ENCODE measurements at regions not wholly inside any gene's neighbourhood (a gene's known extent, or its start where the extent isn't known, plus 50 kb on each side); places are given as distances from the start of the nearest gene placed in this dataset.

DNA sequence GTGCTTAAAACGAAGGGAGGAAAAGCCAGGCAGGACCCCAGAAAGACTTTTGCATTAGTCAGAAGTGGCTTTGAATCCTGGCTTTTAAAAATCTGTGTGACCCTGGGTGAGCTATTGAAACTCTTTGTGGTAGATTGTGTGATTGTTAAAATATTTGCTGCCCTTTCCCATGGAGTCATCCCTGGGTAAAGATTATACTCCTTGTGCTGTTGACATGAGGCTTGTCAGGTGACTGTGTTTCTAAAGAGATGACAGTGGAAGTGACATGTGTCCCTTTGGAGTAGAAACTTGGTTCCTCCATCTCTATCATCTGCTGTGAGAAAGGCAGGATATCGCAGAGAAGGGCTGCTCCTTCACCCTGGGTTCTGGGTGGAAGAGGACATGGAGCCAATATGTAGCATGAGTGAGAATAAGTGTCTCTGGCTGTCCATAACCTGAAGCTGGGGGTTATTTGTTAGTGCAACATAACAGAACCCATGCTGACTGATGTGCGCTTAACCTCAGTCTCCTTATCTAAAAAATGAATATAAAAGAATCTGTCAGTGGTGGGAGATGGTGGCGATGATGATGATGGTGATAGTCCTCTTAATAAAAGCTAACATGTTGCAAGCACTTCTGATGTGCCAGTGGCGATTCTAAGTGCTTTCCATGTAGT lies 187.6 kb downstream of the RHOU start:
- no peak overlapping the region for H3K27ac ChIP-seq (ENCODE audit: low read depth, low read length, poor library complexity, severe bottlenecking)
- DNase-seq (ENCODE audit: low spot score): no peak
- no peaks in the 10 kb centered on the region for H3K36me3 ChIP-seq (ENCODE audit: insufficient read depth, low read length, poor library complexity, severe bottlenecking)
- H3K27me3 ChIP-seq (replicated peaks; ENCODE audit: insufficient read depth, low read depth, low read length, poor library complexity): no peaks in the 10 kb centered on the region
- H3K9me3 ChIP-seq (ENCODE audit: low read depth, low read length, poor library complexity, severe bottlenecking): no peaks in the 10 kb centered on the region
- no TSS peak for BruUV-seq (replicated peaks)
- POLR2A ChIA-PET (ENCODE audit: low non-redundant PET): no interaction called here
- CTCF ChIA-PET: interaction anchor here (0.7 kb wide), 1 partner anchor 42 kb away, joined by 11 read pairs; no protein-coding TSS in a partner anchor
- H3K4me1 ChIP-seq (ENCODE audit: insufficient read depth, low read length, poor library complexity, severe bottlenecking): no peaks in the 10 kb centered on the region
- intact Hi-C loops (cut with micrococcal nuclease; ENCODE audit: unreplicated experiment): no loop called here
- no peak for TF ChIP-seq EZH2 (IDR thresholded peaks at IDR 0.05; ENCODE audit: borderline replicate concordance, low read depth, low read length, poor library complexity, severe bottlenecking)
- TF ChIP-seq, protein P1, sequence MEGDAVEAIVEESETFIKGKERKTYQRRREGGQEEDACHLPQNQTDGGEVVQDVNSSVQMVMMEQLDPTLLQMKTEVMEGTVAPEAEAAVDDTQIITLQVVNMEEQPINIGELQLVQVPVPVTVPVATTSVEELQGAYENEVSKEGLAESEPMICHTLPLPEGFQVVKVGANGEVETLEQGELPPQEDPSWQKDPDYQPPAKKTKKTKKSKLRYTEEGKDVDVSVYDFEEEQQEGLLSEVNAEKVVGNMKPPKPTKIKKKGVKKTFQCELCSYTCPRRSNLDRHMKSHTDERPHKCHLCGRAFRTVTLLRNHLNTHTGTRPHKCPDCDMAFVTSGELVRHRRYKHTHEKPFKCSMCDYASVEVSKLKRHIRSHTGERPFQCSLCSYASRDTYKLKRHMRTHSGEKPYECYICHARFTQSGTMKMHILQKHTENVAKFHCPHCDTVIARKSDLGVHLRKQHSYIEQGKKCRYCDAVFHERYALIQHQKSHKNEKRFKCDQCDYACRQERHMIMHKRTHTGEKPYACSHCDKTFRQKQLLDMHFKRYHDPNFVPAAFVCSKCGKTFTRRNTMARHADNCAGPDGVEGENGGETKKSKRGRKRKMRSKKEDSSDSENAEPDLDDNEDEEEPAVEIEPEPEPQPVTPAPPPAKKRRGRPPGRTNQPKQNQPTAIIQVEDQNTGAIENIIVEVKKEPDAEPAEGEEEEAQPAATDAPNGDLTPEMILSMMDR (conservative IDR thresholded peaks at IDR 0.05; ENCODE audit: low read depth, low read length): no peak
- H3K4me3 ChIP-seq (ENCODE audit: low read depth, low read length, poor library complexity, severe bottlenecking): no peak overlapping the region

DNA sequence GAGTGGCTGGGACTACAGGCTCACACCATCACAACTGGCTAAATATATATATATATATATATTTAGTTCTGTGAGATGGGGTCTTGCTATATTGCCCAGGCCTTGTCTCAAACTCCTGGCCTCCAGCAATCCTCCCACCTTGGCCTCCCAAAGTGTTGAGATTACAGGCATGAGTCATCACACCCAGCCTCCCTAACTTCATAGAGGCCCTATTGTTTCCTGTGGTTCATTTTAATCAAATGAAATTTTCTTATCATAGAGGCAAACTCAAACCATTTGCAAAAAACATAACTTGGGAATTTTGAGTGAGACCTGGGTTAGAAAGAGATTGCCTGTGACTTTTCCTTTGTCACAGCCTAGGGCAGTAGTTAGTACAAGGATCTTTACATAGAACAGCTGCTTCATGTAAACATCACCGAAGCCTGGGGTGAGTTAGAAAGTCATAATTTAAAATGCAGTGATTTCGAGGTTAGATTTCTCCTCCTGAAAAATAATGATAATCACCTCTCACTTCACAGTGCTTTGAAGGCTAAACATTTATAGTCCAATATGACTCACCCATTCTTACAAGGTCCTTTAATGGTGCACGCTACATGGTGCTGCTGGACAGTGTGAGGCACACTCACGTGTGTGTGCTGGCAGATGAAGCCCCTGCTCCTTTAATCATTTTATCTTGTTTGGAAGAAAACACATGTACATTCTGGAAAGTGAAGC lies 188.9 kb downstream of the RHOU start:
- H3K9me3 ChIP-seq (ENCODE audit: low read depth, low read length, poor library complexity, severe bottlenecking): no peaks in the 10 kb centered on the region
- H3K36me3 ChIP-seq (ENCODE audit: insufficient read depth, low read length, poor library complexity, severe bottlenecking): no peaks in the 10 kb centered on the region
- intact Hi-C loops (cut with micrococcal nuclease; ENCODE audit: unreplicated experiment): no loop called here
- H3K4me1 ChIP-seq (ENCODE audit: insufficient read depth, low read length, poor library complexity, severe bottlenecking): no peaks in the 10 kb centered on the region
- no peak for TF ChIP-seq EZH2 (IDR thresholded peaks at IDR 0.05; ENCODE audit: borderline replicate concordance, low read depth, low read length, poor library complexity, severe bottlenecking)
- TF ChIP-seq, protein P1 (conservative IDR thresholded peaks at IDR 0.05; ENCODE audit: low read depth, low read length): no peak
- no peak overlapping the region for H3K4me3 ChIP-seq (ENCODE audit: low read depth, low read length, poor library complexity, severe bottlenecking)
- no peaks in the 10 kb centered on the region for H3K27me3 ChIP-seq (replicated peaks; ENCODE audit: insufficient read depth, low read depth, low read length, poor library complexity)
- H3K27ac ChIP-seq (ENCODE audit: low read depth, low read length, poor library complexity, severe bottlenecking): no peak overlapping the region
- POLR2A ChIA-PET (ENCODE audit: low non-redundant PET): no interaction called here
- CTCF ChIA-PET: no interaction called here
- no peak for DNase-seq (ENCODE audit: low spot score)
- no TSS peak for BruUV-seq (replicated peaks)

DNA sequence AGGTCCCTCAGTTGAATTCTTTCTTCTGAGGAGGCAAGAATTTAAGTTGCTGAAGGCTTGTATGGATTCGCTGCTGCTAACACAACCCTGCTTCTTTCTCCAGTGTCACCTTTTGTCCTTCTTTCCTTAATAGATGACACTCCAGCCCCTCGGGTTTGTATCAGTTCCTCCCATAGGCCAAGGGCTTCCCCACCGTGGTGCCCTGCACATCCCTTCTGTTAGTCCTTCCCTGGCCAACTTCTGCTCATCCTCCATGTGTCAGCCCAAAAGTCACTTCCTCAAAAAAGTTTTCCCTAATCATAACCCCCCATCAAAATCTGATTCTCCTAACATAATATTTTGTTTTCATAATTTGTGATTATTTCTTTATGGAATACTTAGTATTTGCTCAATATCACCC lies 190.4 kb downstream of the RHOU start:
- no peak overlapping the region for H3K4me3 ChIP-seq (ENCODE audit: low read depth, low read length, poor library complexity, severe bottlenecking)
- CTCF ChIA-PET: no interaction called here
- DNase-seq (ENCODE audit: low spot score): no peak

More for the DNA sequence above, 190.4 kb downstream of the RHOU start:
- POLR2A ChIA-PET (ENCODE audit: low non-redundant PET): no interaction called here
- no peaks in the 10 kb centered on the region for H3K27me3 ChIP-seq (replicated peaks; ENCODE audit: insufficient read depth, low read depth, low read length, poor library complexity)
- H3K36me3 ChIP-seq (ENCODE audit: insufficient read depth, low read length, poor library complexity, severe bottlenecking): no peaks in the 10 kb centered on the region
- no peaks in the 10 kb centered on the region for H3K9me3 ChIP-seq (ENCODE audit: low read depth, low read length, poor library complexity, severe bottlenecking)
- no peak for TF ChIP-seq EZH2 (IDR thresholded peaks at IDR 0.05; ENCODE audit: borderline replicate concordance, low read depth, low read length, poor library complexity, severe bottlenecking)
- TF ChIP-seq, protein P1 (conservative IDR thresholded peaks at IDR 0.05; ENCODE audit: low read depth, low read length): no peak
- no TSS peak for BruUV-seq (replicated peaks)
- no peak overlapping the region for H3K27ac ChIP-seq (ENCODE audit: low read depth, low read length, poor library complexity, severe bottlenecking)
- intact Hi-C loops (cut with micrococcal nuclease; ENCODE audit: unreplicated experiment): no loop called here
- no peaks in the 10 kb centered on the region for H3K4me1 ChIP-seq (ENCODE audit: insufficient read depth, low read length, poor library complexity, severe bottlenecking)
